ENCODE measurements at regions not wholly inside any gene's neighbourhood (a gene's known extent, or its start where the extent isn't known, plus 50 kb on each side); places are given as distances from the start of the nearest gene placed in this dataset.

DNA sequence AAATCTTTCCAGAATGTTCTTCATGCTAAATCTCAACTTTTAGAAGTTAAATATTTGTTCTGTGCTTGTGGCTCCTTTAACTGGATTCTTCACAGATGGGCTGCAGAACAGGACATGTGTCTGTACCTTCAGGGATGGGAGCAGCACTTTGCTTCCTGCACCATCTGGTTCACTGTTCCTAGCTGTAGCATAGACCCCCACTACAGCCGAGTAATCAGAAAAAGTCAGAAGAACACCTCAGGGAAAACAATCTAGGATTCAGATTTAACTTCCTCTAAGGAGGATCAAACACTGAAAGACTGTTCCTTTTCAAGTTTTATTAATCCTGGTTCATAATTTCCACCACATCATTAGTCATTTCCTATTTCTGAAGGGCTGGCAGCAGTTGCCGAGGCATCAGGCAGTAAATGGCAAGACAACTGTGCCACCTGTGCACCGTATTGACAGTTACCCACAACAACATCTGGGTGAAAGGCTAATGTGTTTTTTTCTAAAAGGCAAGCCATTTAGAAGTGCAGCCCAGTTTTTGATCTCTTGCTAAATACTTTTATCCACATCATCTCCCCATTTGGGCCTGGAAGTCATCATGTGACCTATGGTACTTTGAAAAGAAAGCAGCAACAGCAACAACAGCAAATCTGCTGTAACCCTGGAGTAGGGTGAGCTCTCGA, 212.8 kb upstream of the BMP4 start:
- no peak for TF ChIP-seq TEAD4 (IDR thresholded peaks at IDR 0.05)
- TF ChIP-seq NFIC (IDR thresholded peaks at IDR 0.05) = no peak
- TF ChIP-seq RAD21 (IDR thresholded peaks at IDR 0.05; ENCODE audit: low read depth) = no peak
- no peak for TF ChIP-seq EGR1 (IDR thresholded peaks at IDR 0.05)
- TF ChIP-seq CEBPB (IDR thresholded peaks at IDR 0.05) = no peak
- no peak for TF ChIP-seq TAF1 (IDR thresholded peaks at IDR 0.05; ENCODE audit: low read depth)
- TF ChIP-seq ZBTB7A (IDR thresholded peaks at IDR 0.05; ENCODE audit: low read depth) = no peak
- TF ChIP-seq EP300 (IDR thresholded peaks at IDR 0.05; ENCODE audit: borderline replicate concordance) = no peak
- TF ChIP-seq, protein P1, sequence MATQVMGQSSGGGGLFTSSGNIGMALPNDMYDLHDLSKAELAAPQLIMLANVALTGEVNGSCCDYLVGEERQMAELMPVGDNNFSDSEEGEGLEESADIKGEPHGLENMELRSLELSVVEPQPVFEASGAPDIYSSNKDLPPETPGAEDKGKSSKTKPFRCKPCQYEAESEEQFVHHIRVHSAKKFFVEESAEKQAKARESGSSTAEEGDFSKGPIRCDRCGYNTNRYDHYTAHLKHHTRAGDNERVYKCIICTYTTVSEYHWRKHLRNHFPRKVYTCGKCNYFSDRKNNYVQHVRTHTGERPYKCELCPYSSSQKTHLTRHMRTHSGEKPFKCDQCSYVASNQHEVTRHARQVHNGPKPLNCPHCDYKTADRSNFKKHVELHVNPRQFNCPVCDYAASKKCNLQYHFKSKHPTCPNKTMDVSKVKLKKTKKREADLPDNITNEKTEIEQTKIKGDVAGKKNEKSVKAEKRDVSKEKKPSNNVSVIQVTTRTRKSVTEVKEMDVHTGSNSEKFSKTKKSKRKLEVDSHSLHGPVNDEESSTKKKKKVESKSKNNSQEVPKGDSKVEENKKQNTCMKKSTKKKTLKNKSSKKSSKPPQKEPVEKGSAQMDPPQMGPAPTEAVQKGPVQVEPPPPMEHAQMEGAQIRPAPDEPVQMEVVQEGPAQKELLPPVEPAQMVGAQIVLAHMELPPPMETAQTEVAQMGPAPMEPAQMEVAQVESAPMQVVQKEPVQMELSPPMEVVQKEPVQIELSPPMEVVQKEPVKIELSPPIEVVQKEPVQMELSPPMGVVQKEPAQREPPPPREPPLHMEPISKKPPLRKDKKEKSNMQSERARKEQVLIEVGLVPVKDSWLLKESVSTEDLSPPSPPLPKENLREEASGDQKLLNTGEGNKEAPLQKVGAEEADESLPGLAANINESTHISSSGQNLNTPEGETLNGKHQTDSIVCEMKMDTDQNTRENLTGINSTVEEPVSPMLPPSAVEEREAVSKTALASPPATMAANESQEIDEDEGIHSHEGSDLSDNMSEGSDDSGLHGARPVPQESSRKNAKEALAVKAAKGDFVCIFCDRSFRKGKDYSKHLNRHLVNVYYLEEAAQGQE (IDR thresholded peaks at IDR 0.05; ENCODE audit: low read depth) = no peak
- TF ChIP-seq CREB1 (IDR thresholded peaks at IDR 0.05; ENCODE audit: low read depth) = no peak
- no peak for TF ChIP-seq FOXM1 (IDR thresholded peaks at IDR 0.05; ENCODE audit: borderline replicate concordance, low read depth)
- TF ChIP-seq, protein P2, sequence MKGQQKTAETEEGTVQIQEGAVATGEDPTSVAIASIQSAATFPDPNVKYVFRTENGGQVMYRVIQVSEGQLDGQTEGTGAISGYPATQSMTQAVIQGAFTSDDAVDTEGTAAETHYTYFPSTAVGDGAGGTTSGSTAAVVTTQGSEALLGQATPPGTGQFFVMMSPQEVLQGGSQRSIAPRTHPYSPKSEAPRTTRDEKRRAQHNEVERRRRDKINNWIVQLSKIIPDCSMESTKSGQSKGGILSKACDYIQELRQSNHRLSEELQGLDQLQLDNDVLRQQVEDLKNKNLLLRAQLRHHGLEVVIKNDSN (IDR thresholded peaks at IDR 0.05) = no peak
- no peak for TF ChIP-seq YY1 (IDR thresholded peaks at IDR 0.05; ENCODE audit: low read depth)

Data from Ishikawa (cell line).